MM.1S (cell line): ENCODE measurements at regions not wholly inside any gene's neighbourhood (a gene's known extent, or its start where the extent isn't known, plus 50 kb on each side); places are given as distances from the start of the nearest gene placed in this dataset.

Experiments used
- EZH2phosphoT487 ChIP-seq: fragments of 300-600 bp; sonication (generic); IDR thresholded peaks from 2 replicates; pipeline ENCODE4 v1.6.1; 2018; ENCODE audit warnings: antibody characterized with exemption, low read length
- TF ChIP-seq, protein P1 (sequence below): fragments of 300-600 bp; sonication (generic); IDR thresholded peaks from 2 replicates; pipeline ENCODE4 v1.5.1; 2016; ENCODE audit warnings: antibody characterized with exemption, low read length, mixed read lengths

DNA sequence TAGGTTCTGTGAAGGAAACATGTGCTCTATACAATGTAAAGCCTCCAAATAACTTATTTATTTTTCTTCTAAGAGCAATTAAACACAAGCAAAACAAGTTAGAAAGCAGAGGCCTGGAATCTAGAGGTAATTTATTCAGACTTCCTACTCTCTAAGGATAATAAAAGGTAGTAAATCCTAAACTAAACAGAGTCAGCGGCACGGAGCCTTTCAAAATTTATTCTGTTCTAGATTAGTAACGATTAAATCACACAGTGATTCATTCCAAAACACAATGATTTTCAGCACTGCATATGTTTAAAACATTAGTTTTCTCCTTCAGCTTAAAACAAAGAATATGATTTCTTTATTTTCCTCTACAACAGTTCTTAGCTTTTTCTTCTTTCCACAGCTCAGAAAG is 160.9 kb downstream of the FBXO15 start:
- TF ChIP-seq, protein P1, sequence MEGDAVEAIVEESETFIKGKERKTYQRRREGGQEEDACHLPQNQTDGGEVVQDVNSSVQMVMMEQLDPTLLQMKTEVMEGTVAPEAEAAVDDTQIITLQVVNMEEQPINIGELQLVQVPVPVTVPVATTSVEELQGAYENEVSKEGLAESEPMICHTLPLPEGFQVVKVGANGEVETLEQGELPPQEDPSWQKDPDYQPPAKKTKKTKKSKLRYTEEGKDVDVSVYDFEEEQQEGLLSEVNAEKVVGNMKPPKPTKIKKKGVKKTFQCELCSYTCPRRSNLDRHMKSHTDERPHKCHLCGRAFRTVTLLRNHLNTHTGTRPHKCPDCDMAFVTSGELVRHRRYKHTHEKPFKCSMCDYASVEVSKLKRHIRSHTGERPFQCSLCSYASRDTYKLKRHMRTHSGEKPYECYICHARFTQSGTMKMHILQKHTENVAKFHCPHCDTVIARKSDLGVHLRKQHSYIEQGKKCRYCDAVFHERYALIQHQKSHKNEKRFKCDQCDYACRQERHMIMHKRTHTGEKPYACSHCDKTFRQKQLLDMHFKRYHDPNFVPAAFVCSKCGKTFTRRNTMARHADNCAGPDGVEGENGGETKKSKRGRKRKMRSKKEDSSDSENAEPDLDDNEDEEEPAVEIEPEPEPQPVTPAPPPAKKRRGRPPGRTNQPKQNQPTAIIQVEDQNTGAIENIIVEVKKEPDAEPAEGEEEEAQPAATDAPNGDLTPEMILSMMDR, result no peak
- TF ChIP-seq EZH2phosphoT487, result no peak
